Activated CD8-positive, alpha-beta T cell treated with anti-CD3 and anti-CD28 coated beads for 36 hours (primary cell): ENCODE measurements at regions not wholly inside any gene's neighbourhood (a gene's known extent, or its start where the extent isn't known, plus 50 kb on each side); places are given as distances from the start of the nearest gene placed in this dataset.

Experiments
- ATAC-seq: fragments of 200-7000 bp; cut with Tn5 transposase; one replicate; pipeline ENCODE4 v1.10.0; 2021; ENCODE audit warnings: mild to moderate bottlenecking, moderate library complexity
- CTCF ChIA-PET: fragments of 350-600 bp; sonication (Branson Sonifier 250); formaldehyde crosslinking; loops from one replicate; lab custom pipeline; 2021; ENCODE audit warnings: antibody characterized with exemption; lab: Charles Lee
- POLR2A ChIA-PET: fragments of 350-600 bp; sonication (Branson Sonifier 250); formaldehyde crosslinking; loops from one replicate; lab custom pipeline; 2021; ENCODE audit warnings: antibody characterized with exemption; lab: Charles Lee
- DNase-seq: peaks from one replicate; pipeline ENCODE4 v3.0.0-alpha.2; 2020
- H3K27ac Mint-ChIP-seq: one replicate; pipeline ENCODE4 v1.8.0; 2021; ENCODE audit warnings: mild to moderate bottlenecking, mixed read lengths
- H3K27me3 Mint-ChIP-seq: one replicate; pipeline ENCODE4 v1.8.0; 2021; ENCODE audit warnings: mixed read lengths
- H3K36me3 Mint-ChIP-seq: one replicate; pipeline ENCODE4 v1.8.0; 2021; ENCODE audit warnings: low read depth, mixed read lengths
- H3K4me1 Mint-ChIP-seq: one replicate; pipeline ENCODE4 v1.8.0; 2021; ENCODE audit warnings: low read depth, mixed read lengths
- H3K4me3 Mint-ChIP-seq: one replicate; pipeline ENCODE4 v1.8.0; 2021; ENCODE audit warnings: mild to moderate bottlenecking, moderate library complexity, mixed read lengths
- H3K9me3 Mint-ChIP-seq: one replicate; pipeline ENCODE4 v1.8.0; 2021; ENCODE audit warnings: mixed read lengths
- CTCF ChIP-seq: fragments of 200-600 bp; IDR thresholded peaks from one replicate; pipeline ENCODE4 v1.8.0; 2022; ENCODE audit warnings: antibody characterized with exemption, mild to moderate bottlenecking
- intact Hi-C: fragments of 100-400 bp; cut with micrococcal nuclease; formaldehyde crosslinking; loops from one replicate; pipeline ENCODE4 v1.10.0; 2022

- intact Hi-C loops: no loop called here
- Mint-ChIP-seq H3K4me1 (no peaks in the 10 kb centered on the region), H3K27ac (no peak overlapping the region), H3K4me3 (no peak overlapping the region), H3K9me3 (no peaks in the 10 kb centered on the region), H3K36me3 (no peaks in the 10 kb centered on the region), H3K27me3 (no peaks in the 10 kb centered on the region)
- no peak for DNase-seq
- no peak for TF ChIP-seq CTCF
- ATAC-seq: no peak
- ChIA-PET CTCF (no interaction called here), POLR2A (interaction anchor here (1.0 kb wide), 1 partner anchor 18 kb away, joined by 4 read pairs; no protein-coding TSS in a partner anchor)
Observed at GRCh38 chr18:75874401-75875089, 447.0 kb upstream of the SMIM21 start.

GRCh38 chr18:75871596-75871995 is 444.1 kb upstream of the SMIM21 start:
- Mint-ChIP-seq H3K4me3 (no peak overlapping the region), H3K27ac (no peak overlapping the region), H3K9me3 (no peaks in the 10 kb centered on the region), H3K4me1 (no peaks in the 10 kb centered on the region), H3K36me3 (no peaks in the 10 kb centered on the region), H3K27me3 (peaks cover 1% of the 10 kb centered on the region)
- DNase-seq: no peak
- POLR2A ChIA-PET: no interaction called here
- no peak for ATAC-seq
- no peak for TF ChIP-seq CTCF
- CTCF ChIA-PET: no interaction called here
- intact Hi-C loops: no loop called here

- Mint-ChIP-seq H3K4me1 (no peaks in the 10 kb centered on the region), H3K9me3 (no peaks in the 10 kb centered on the region), H3K27ac (no peak overlapping the region), H3K4me3 (no peak overlapping the region), H3K36me3 (no peaks in the 10 kb centered on the region), H3K27me3 (peaks cover 1% of the 10 kb centered on the region)
- CTCF ChIA-PET: no interaction called here
- intact Hi-C loops: no loop called here
- no peak for ATAC-seq
- DNase-seq: no peak
- POLR2A ChIA-PET: no interaction called here
- TF ChIP-seq CTCF: no peak
Observed at GRCh38 chr18:75869162-75869561, 441.7 kb upstream of the SMIM21 start.

DNA sequence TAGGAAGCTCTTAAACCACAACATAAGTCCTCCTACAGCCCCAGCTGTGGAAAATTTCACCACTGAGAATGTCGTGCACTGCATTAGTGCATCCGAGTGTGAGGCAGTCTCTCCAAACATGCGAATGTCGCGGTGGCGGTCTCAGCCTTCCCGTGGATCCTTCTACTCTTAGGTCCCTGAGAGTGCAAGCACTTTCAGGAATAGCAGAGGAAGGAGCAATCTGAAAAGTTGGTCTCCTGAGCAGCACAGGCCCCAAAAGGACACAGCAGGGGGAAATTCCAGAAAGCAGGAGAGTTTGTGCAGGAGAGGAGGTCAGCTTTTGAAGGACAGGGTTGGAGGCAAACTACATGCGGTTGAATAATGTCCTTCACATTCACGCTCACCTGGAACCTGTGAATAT is 440.5 kb upstream of the SMIM21 start:
- ATAC-seq (no peak), DNase-seq (no peak)
- Mint-ChIP-seq H3K4me1 (no peaks in the 10 kb centered on the region), H3K36me3 (no peaks in the 10 kb centered on the region), H3K27ac (no peak overlapping the region), H3K27me3 (peaks cover 4% of the 10 kb centered on the region), H3K9me3 (no peaks in the 10 kb centered on the region), H3K4me3 (no peak overlapping the region)
- intact Hi-C loops: no loop called here
- CTCF ChIA-PET: no interaction called here
- POLR2A ChIA-PET: no interaction called here
- TF ChIP-seq CTCF: no peak

DNA sequence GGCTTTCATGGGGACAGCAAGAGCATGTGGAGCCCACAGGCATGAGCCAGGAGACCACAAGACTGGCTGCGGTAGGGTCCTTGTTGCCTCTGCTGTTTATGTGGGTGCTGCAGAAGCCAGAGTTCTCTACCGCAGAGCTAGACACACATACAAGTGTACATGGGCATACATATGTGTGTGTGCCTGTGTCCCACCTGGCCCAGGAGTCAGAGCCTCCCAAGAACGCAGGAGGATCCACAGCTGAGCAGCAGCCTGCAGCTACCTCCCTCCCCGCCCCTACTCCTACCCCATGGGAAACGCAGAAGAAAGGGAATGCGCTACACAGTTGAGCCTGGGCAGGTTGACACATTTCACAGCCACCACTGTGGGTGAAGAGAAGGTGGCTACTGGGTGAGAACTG is 438.1 kb upstream of the SMIM21 start:
- intact Hi-C loops: no loop called here
- Mint-ChIP-seq H3K4me1 (no peaks in the 10 kb centered on the region), H3K9me3 (no peaks in the 10 kb centered on the region), H3K36me3 (no peaks in the 10 kb centered on the region), H3K4me3 (no peak overlapping the region), H3K27ac (no peak overlapping the region), H3K27me3 (peaks cover 13% of the 10 kb centered on the region)
- ATAC-seq (no peak), DNase-seq (no peak)
- ChIA-PET CTCF (no interaction called here), POLR2A (no interaction called here)
- TF ChIP-seq CTCF: no peak
